ENCODE measurements at regions not wholly inside any gene's neighbourhood (a gene's known extent, or its start where the extent isn't known, plus 50 kb on each side); places are given as distances from the start of the nearest gene placed in this dataset.
A peak's percentile ranks its signal among the peaks of the same experiment; 100 is the strongest.
"Not testable (repeated sequence)": the region's sequence is repeated elsewhere in the genome, so short reads cannot be mapped to it uniquely, and the experiment has no call there.

GRCh38 chr2:150136893-150137292 lies 350.6 kb downstream of the RND3 start:
- no peak for DNase-seq (ENCODE audit: low read depth in 2 of 2)

- no peak for DNase-seq (ENCODE audit: low read depth in 2 of 2)
Observed at GRCh38 chr2:150136401-150136800, 351.1 kb downstream of the RND3 start.

- DNase-seq (ENCODE audit: low read depth in 2 of 2): no peak
Observed at GRCh38 chr2:150135223-150135883, 352.1 kb downstream of the RND3 start.

- DNase-seq (ENCODE audit: low read depth in 2 of 2): peak; percentile 76 to 80
Observed at GRCh38 chr2:150134223-150134857, 353.1 kb downstream of the RND3 start.

- peak; percentile 60 to 61 for DNase-seq (ENCODE audit: low read depth in 2 of 2)
Observed at GRCh38 chr2:150133623-150134022, 353.8 kb downstream of the RND3 start.

GRCh38 chr2:150129921-150130575 lies 357.4 kb downstream of the RND3 start:
- DNase-seq (ENCODE audit: low read depth in 2 of 2): no peak

GRCh38 chr2:150127995-150128394 lies 359.5 kb downstream of the RND3 start:
- DNase-seq (ENCODE audit: low read depth in 2 of 2): no peak

GRCh38 chr2:150127346-150127990 lies 360.0 kb downstream of the RND3 start:
- DNase-seq (ENCODE audit: low read depth in 2 of 2): no peak

- no peak for DNase-seq (ENCODE audit: low read depth in 2 of 2)
Observed at GRCh38 chr2:150126839-150127238, 360.6 kb downstream of the RND3 start.

- DNase-seq (ENCODE audit: low read depth in 2 of 2): no peak
Observed at GRCh38 chr2:150126143-150126740, 361.2 kb downstream of the RND3 start.

GRCh38 chr2:150125708-150126107 lies 361.8 kb downstream of the RND3 start:
- DNase-seq (ENCODE audit: low read depth in 2 of 2): peak; percentile 80 to 81

- no peak for DNase-seq (ENCODE audit: low read depth in 2 of 2)
Observed at GRCh38 chr2:150125188-150125587, 362.3 kb downstream of the RND3 start.

- no peak for DNase-seq (ENCODE audit: low read depth in 2 of 2)
Observed at GRCh38 chr2:150124739-150125138, 362.7 kb downstream of the RND3 start.

- no peak for DNase-seq (ENCODE audit: low read depth in 2 of 2)
Observed at GRCh38 chr2:150122871-150123613, 364.4 kb downstream of the RND3 start.

- DNase-seq (ENCODE audit: low read depth in 2 of 2): no peak
Observed at GRCh38 chr2:150122156-150122555, 365.3 kb downstream of the RND3 start.

- DNase-seq (ENCODE audit: low read depth in 2 of 2): no peak
Observed at GRCh38 chr2:150120326-150120955, 367.0 kb downstream of the RND3 start.

- no peak for DNase-seq (ENCODE audit: low read depth in 2 of 2)
Observed at GRCh38 chr2:150119819-150120218, 367.6 kb downstream of the RND3 start.

GRCh38 chr2:150114089-150114488 lies 373.4 kb downstream of the RND3 start:
- DNase-seq (ENCODE audit: low read depth in 2 of 2): not testable (repeated sequence)

- DNase-seq (ENCODE audit: low read depth in 2 of 2): no peak
Observed at GRCh38 chr2:150110548-150110947, 376.9 kb downstream of the RND3 start.

- no peak for DNase-seq (ENCODE audit: low read depth in 2 of 2)
Observed at GRCh38 chr2:150109912-150110311, 377.6 kb downstream of the RND3 start.

- DNase-seq (ENCODE audit: low read depth in 2 of 2): no peak
Observed at GRCh38 chr2:150109028-150109427, 378.4 kb downstream of the RND3 start.
